IMR-90 (cell line): ENCODE measurements at regions not wholly inside any gene's neighbourhood (a gene's known extent, or its start where the extent isn't known, plus 50 kb on each side); places are given as distances from the start of the nearest gene placed in this dataset.

ENCODE experiments used
- ATAC-seq: fragments of 200-7000 bp; cut with Tn5 transposase; 2 replicates; pipeline ENCODE4 v1.9.1; 2020; ENCODE audit warnings: low read depth, mild to moderate bottlenecking, moderate library complexity
- BruUV-seq: library from RNA; stranded (reverse); fragments of 400-500 nt; replicated peaks from 2 replicates; lab custom pipeline; 2021; lab: Mats Ljungman, UMichigan
- CTCF ChIA-PET: fragments of 300-600 bp; formaldehyde crosslinking; extraction: SDS; loops from one replicate; lab custom pipeline; 2021; ENCODE audit warnings: antibody characterized with exemption; lab: Yijun Ruan, JAX
- POLR2A ChIA-PET: fragments of 300-600 bp; sonication (Branson Sonifier 250); formaldehyde crosslinking; loops from one replicate; lab custom pipeline; 2022; ENCODE audit warnings: antibody characterized with exemption; ENCODE audit not compliant: unreplicated experiment; lab: Charles Lee
- DNase-seq: peaks from one replicate; pipeline ENCODE4 v3.0.0; 2013
- H2AFZ ChIP-seq: replicated peaks from 2 replicates; pipeline ENCODE3; 2013; ENCODE audit warnings: low read length, mild to moderate bottlenecking; ENCODE audit not compliant: poor library complexity
- H2AK5ac ChIP-seq: 2 replicates; pipeline ENCODE4 v1.6.1; 2013; ENCODE audit warnings: low read depth, low read length, inconsistent platforms
- H2AK9ac ChIP-seq: replicated peaks from 2 replicates; pipeline ENCODE3; 2013; ENCODE audit warnings: mild to moderate bottlenecking, low read depth, low read length, moderate library complexity; ENCODE audit not compliant: poor library complexity
- H2BK120ac ChIP-seq: 2 replicates; pipeline ENCODE4 v1.6.1; 2013; ENCODE audit warnings: low read depth, low read length, inconsistent platforms
- H2BK15ac ChIP-seq: 3 replicates; pipeline ENCODE4 v1.6.1; 2013; ENCODE audit warnings: low read depth, low read length, inconsistent platforms
- H2BK20ac ChIP-seq: 2 replicates; pipeline ENCODE4 v1.6.1; 2013; ENCODE audit warnings: low read depth, mild to moderate bottlenecking, inconsistent platforms, low read length, moderate library complexity
- H2BK5ac ChIP-seq: 2 replicates; pipeline ENCODE4 v1.6.1; 2013; ENCODE audit warnings: mild to moderate bottlenecking, low read depth, low read length, inconsistent platforms; ENCODE audit not compliant: poor library complexity, severe bottlenecking
- H3K14ac ChIP-seq: replicated peaks from 2 replicates; pipeline ENCODE4 v1.6.1; 2013; ENCODE audit warnings: low read depth, low read length, inconsistent platforms
- H3K18ac ChIP-seq: 2 replicates; pipeline ENCODE4 v1.6.1; 2013; ENCODE audit warnings: low read depth, low read length, control low read depth
- H3K23ac ChIP-seq: 2 replicates; pipeline ENCODE4 v1.6.1; 2013; ENCODE audit warnings: low read depth, low read length, inconsistent platforms
- H3K27ac ChIP-seq: 2 replicates; pipeline ENCODE4 v1.5.1; 2013; ENCODE audit warnings: mild to moderate bottlenecking, control low read depth, low read length; ENCODE audit not compliant: insufficient read depth
- H3K27me3 ChIP-seq: 2 replicates; pipeline ENCODE4 v1.6.1; 2013; ENCODE audit warnings: low read length; ENCODE audit not compliant: control insufficient read depth, insufficient read depth
- H3K36me3 ChIP-seq: 2 replicates; pipeline ENCODE4 v1.6.1; 2013; ENCODE audit warnings: low read length, mixed read lengths; ENCODE audit not compliant: control insufficient read depth, insufficient read depth
- H3K4ac ChIP-seq: 2 replicates; pipeline ENCODE4 v1.6.1; 2013; ENCODE audit warnings: low read depth, low read length, inconsistent platforms
- H3K4me1 ChIP-seq: 2 replicates; pipeline ENCODE4 v1.6.1; 2013; ENCODE audit warnings: low read length, mixed read lengths; ENCODE audit not compliant: control insufficient read depth, insufficient read depth
- H3K4me2 ChIP-seq: 2 replicates; pipeline ENCODE4 v1.6.1; 2013; ENCODE audit warnings: low read depth, mild to moderate bottlenecking, control low read depth, low read length, moderate library complexity
- H3K4me3 ChIP-seq: 2 replicates; pipeline ENCODE4 v1.5.1; 2013; ENCODE audit warnings: low read depth, mild to moderate bottlenecking, control low read depth, low read length, moderate library complexity; ENCODE audit not compliant: insufficient read depth
- H3K56ac ChIP-seq: 2 replicates; pipeline ENCODE4 v1.6.1; 2013; ENCODE audit warnings: low read length, inconsistent platforms; ENCODE audit not compliant: insufficient read depth; ENCODE audit errors: extremely low read depth
- H3K79me1 ChIP-seq, 2 experiments: 2 replicates each; pipeline ENCODE4 v1.6.1; 2013; ENCODE audit warnings: low read length in 2 of 2, inconsistent platforms in 1 of 2, low read depth in 1 of 2
- H3K9ac ChIP-seq: 2 replicates; pipeline ENCODE4 v1.6.1; 2013; ENCODE audit warnings: low read depth, low read length, control low read depth
- H3K9me1 ChIP-seq: 2 replicates; pipeline ENCODE4 v1.6.1; 2013; ENCODE audit warnings: low read length, inconsistent platforms; ENCODE audit not compliant: insufficient read depth
- H3K9me3 ChIP-seq: 2 replicates; pipeline ENCODE4 v1.6.1; 2013; ENCODE audit warnings: low read length; ENCODE audit not compliant: control insufficient read depth, insufficient read depth
- H4K20me1 ChIP-seq: 2 replicates; pipeline ENCODE4 v1.6.1; 2013; ENCODE audit warnings: low read length, inconsistent platforms; ENCODE audit not compliant: insufficient read depth
- H4K5ac ChIP-seq: 2 replicates; pipeline ENCODE4 v1.6.1; 2013; ENCODE audit warnings: mild to moderate bottlenecking, low read depth, low read length, control low read depth
- H4K8ac ChIP-seq, 2 experiments: 2 replicates each; pipeline ENCODE4 v1.6.1; 2013; ENCODE audit warnings: low read depth in 2 of 2, low read length in 2 of 2, control low read depth in 1 of 2, inconsistent platforms in 1 of 2
- H4K91ac ChIP-seq: 2 replicates; pipeline ENCODE4 v1.6.1; 2013; ENCODE audit warnings: low read depth, low read length, inconsistent platforms; ENCODE audit not compliant: insufficient read depth
- BHLHE40 ChIP-seq: fragments of 150-350 bp; IDR thresholded peaks from 2 replicates; pipeline ENCODE4 v1.6.1; 2016; ENCODE audit warnings: mild to moderate bottlenecking, low read depth, low read length
- CEBPB ChIP-seq: IDR thresholded peaks from 2 replicates; pipeline ENCODE4 v1.6.1; 2012; ENCODE audit warnings: low read depth, low read length, improper control_type of control experiment
- CHD1 ChIP-seq: IDR thresholded peaks from 2 replicates; pipeline ENCODE4 v1.6.1; 2012; ENCODE audit warnings: low read depth, low read length, improper control_type of control experiment
- CTCF ChIP-seq: conservative IDR thresholded peaks from 2 replicates; pipeline ENCODE4 v1.5.1; 2012; ENCODE audit warnings: mild to moderate bottlenecking, low read depth, low read length, improper control_type of control experiment
- ELK1 ChIP-seq: fragments of 150-350 bp; IDR thresholded peaks from 2 replicates; pipeline ENCODE4 v1.6.1; 2016; ENCODE audit warnings: low read depth, mild to moderate bottlenecking, low read length, moderate library complexity, borderline replicate concordance
- FOS ChIP-seq: fragments of 150-350 bp; IDR thresholded peaks from 2 replicates; pipeline ENCODE4 v1.6.1; 2016; ENCODE audit warnings: low read depth, low read length
- MAFK ChIP-seq: IDR thresholded peaks from 2 replicates; pipeline ENCODE4 v1.6.1; 2012; ENCODE audit warnings: low read depth, low read length, improper control_type of control experiment
- MAZ ChIP-seq: IDR thresholded peaks from 2 replicates; pipeline ENCODE4 v1.6.1; 2012; ENCODE audit warnings: low read depth, mild to moderate bottlenecking, low read length, improper control_type of control experiment, moderate library complexity, borderline replicate concordance
- MXI1 ChIP-seq: IDR thresholded peaks from 2 replicates; pipeline ENCODE4 v1.6.1; 2012; ENCODE audit warnings: low read depth, mild to moderate bottlenecking, low read length, moderate library complexity, borderline replicate concordance
- NFE2L2 ChIP-seq: fragments of 150-350 bp; IDR thresholded peaks from 2 replicates; pipeline ENCODE4 v1.6.1; 2016; ENCODE audit warnings: low read depth, mild to moderate bottlenecking, low read length
- POLR2A ChIP-seq: IDR thresholded peaks from 2 replicates; pipeline ENCODE4 v1.6.1; 2012; ENCODE audit warnings: mild to moderate bottlenecking, low read depth, low read length
- RAD21 ChIP-seq: IDR thresholded peaks from 2 replicates; pipeline ENCODE4 v1.6.1; 2012; ENCODE audit warnings: low read length, improper control_type of control experiment
- RCOR1 ChIP-seq: IDR thresholded peaks from 2 replicates; pipeline ENCODE4 v1.6.1; 2012; ENCODE audit warnings: mild to moderate bottlenecking, low read length, improper control_type of control experiment; ENCODE audit not compliant: insufficient replicate concordance
- RFX5 ChIP-seq: IDR thresholded peaks from 2 replicates; pipeline ENCODE4 v1.8.0; 2012; ENCODE audit warnings: low read depth, mild to moderate bottlenecking, low read length, moderate library complexity
- SMC3 ChIP-seq: fragments of 150-350 bp; IDR thresholded peaks from 2 replicates; pipeline ENCODE4 v1.6.1; 2016; ENCODE audit warnings: low read depth, mild to moderate bottlenecking, antibody characterized with exemption, low read length, moderate library complexity
- USF2 ChIP-seq: fragments of 150-350 bp; IDR thresholded peaks from 2 replicates; pipeline ENCODE4 v1.6.1; 2017; ENCODE audit warnings: mild to moderate bottlenecking, antibody characterized with exemption, low read length, low read depth
- WGBS, 2 experiments: methylation state at CpG; one replicate each; pipeline versions ENCODE4 v1.1.5 to v1.1.7; 2013; ENCODE audit warnings: missing lambda C conversion rate in 2 of 2; ENCODE audit not compliant: insufficient read length in 1 of 2; ENCODE audit errors: extremely low coverage in 2 of 2; 5-methylcytosine and 5-hydroxymethylcytosine counted together
- dilution Hi-C: fragments of 300-500 bp; cut with HindIII; formaldehyde crosslinking; loops from one replicate; pipeline ENCODE4 v1.14.3; 2018; ENCODE audit warnings: low sequenced_read_pairs; ENCODE audit not compliant: unreplicated experiment
- in situ Hi-C: fragments of 300-500 bp; cut with MboI; formaldehyde crosslinking; loops from 3 replicates; pipeline ENCODE4 v1.14.3; 2019; ENCODE audit warnings: low sequenced_read_pairs, inconsistent platforms, mixed read lengths
- intact Hi-C: fragments of 100-400 bp; cut with micrococcal nuclease; formaldehyde crosslinking; loops from 2 replicates; pipeline ENCODE4 v1.10.0; 2022

- Histone ChIP-seq H3K4me3 (no peak overlapping the region), H3K4me1 (no peaks in the 10 kb centered on the region), H4K8ac (no peak overlapping the region), H4K91ac (no peak overlapping the region), H3K4me2 (no peak overlapping the region), H2BK15ac (no peak overlapping the region), H3K4ac (no peak overlapping the region), H3K9me3 (no peaks in the 10 kb centered on the region), H3K27me3 (0 out of 2 replicates have a peak, but pooled peaks cover 1% of the 10 kb centered on the region), H2BK20ac (no peak overlapping the region), H3K23ac (no peak overlapping the region), H3K9ac (no peak overlapping the region), H2AFZ (no peak overlapping the region), H3K27ac (no peak overlapping the region), H2AK5ac (no peak overlapping the region), H3K56ac (no peak overlapping the region), H4K5ac (no peak overlapping the region), H3K18ac (no peak overlapping the region), H2BK5ac (no peak overlapping the region), H3K36me3 (no peaks in the 10 kb centered on the region), H3K79me1 (no peaks in the 10 kb centered on the region), H3K14ac (no peak overlapping the region), H3K9me1 (no peaks in the 10 kb centered on the region), H2BK120ac (no peak overlapping the region), H2AK9ac (no peak overlapping the region), H4K20me1 (no peaks in the 10 kb centered on the region)
- ChIA-PET POLR2A (no interaction called here), CTCF (no interaction called here)
- BruUV-seq: no TSS peak
- no peak for ATAC-seq
- no peak for DNase-seq
- WGBS, 2 experiments: no CpG with 5 or more reads among the region's 6 CpGs
- in situ Hi-C loops: no loop called here
- intact Hi-C loops: no loop called here
- TF ChIP-seq CEBPB: no peak
- TF ChIP-seq RAD21: no peak
- no peak for TF ChIP-seq ELK1
- TF ChIP-seq MAZ: no peak
- no peak for TF ChIP-seq MAFK
- TF ChIP-seq CHD1: no peak
- TF ChIP-seq SMC3: no peak
- no peak for TF ChIP-seq BHLHE40
- TF ChIP-seq NFE2L2: no peak
- no peak for TF ChIP-seq RCOR1
- TF ChIP-seq MXI1: no peak
- no peak for TF ChIP-seq FOS
- TF ChIP-seq USF2: no peak
- no peak for TF ChIP-seq CTCF
- TF ChIP-seq RFX5: no peak
- TF ChIP-seq POLR2A: no peak
- dilution Hi-C loops: no loop called here
These were observed 64.3 kb upstream of the RAB3GAP2 start for GRCh38 chr1:220336391-220337031.
